ENCODE measurements at regions not wholly inside any gene's neighbourhood (a gene's known extent, or its start where the extent isn't known, plus 50 kb on each side); places are given as distances from the start of the nearest gene placed in this dataset.
"Not testable (repeated sequence)": the region's sequence is repeated elsewhere in the genome, so short reads cannot be mapped to it uniquely, and the experiment has no call there.

DNA sequence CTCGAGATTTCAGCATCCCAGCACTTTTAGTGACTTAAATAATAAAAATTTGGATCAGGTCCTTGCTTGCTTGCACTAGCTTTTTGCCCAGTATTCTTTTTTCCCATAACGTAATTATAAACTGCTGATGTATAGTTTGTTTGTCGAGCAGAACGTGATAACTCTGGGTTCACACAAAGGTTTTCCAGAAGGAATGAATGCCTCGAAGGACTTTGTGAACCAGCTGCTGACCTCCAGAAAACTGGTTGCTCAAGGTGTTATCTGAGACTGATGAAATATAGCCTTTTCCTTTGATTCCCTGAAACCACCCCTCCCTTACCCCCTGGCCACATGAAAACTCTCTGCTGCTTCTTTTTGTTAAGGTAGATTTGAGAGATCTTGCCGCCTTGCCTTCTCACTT, 229.1 kb upstream of the CARD18 start:
- H3K4me3 ChIP-seq, result no peak overlapping the region
- DNase-seq (ENCODE audit: low spot score in 2 of 2), result no peak
- WGBS, result 27% methylated on average over 6 of the region's 6 CpGs
- no peaks in the 10 kb centered on the region for H3K36me3 ChIP-seq
- no peak overlapping the region for H3K27ac ChIP-seq
- H3K4me1 ChIP-seq, result no peaks in the 10 kb centered on the region
- TF ChIP-seq POLR2AphosphoS5 (IDR thresholded peaks at IDR 0.05), result no peak
- TF ChIP-seq POLR2A (IDR thresholded peaks at IDR 0.05), result no peak
- TF ChIP-seq EP300 (IDR thresholded peaks at IDR 0.05), result no peak
- TF ChIP-seq CTCF (IDR thresholded peaks at IDR 0.05), result no peak
- H3K9me3 ChIP-seq, result no peaks in the 10 kb centered on the region
- no peaks in the 10 kb centered on the region for H3K27me3 ChIP-seq

- Histone ChIP-seq H3K27ac (no peak overlapping the region), H3K36me3 (no peaks in the 10 kb centered on the region), H3K27me3 (no peaks in the 10 kb centered on the region), H3K4me1 (no peaks in the 10 kb centered on the region), H3K4me3 (no peak overlapping the region), H3K9me3 (no peaks in the 10 kb centered on the region)
- TF ChIP-seq EP300 (IDR thresholded peaks at IDR 0.05) (no peak), POLR2AphosphoS5 (IDR thresholded peaks at IDR 0.05) (no peak), POLR2A (IDR thresholded peaks at IDR 0.05) (no peak), CTCF (IDR thresholded peaks at IDR 0.05) (no peak)
- no peak for DNase-seq (ENCODE audit: low spot score in 2 of 2)
These were observed 227.6 kb upstream of the CARD18 start for GRCh38 chr11:105367129-105367528.

DNA sequence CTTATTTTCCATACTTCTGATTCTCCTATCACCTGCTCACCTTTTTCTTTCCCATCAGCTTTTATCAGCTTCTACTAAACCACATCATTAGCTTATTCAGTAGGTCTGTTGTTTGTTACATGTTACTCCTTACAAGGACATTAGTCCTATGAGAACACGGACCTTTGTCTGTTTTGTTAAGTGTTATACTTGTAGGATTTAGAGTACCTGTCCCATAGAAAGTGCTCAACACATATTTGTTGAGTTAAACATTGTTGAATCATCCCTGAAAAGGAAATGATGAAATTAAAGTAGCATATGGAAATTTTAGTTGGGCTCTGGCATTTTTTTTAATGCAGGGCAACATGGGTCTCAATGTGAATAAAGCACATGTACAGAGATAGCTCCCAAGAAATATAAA, 222.1 kb upstream of the CARD18 start:
- Histone ChIP-seq H3K27ac (no peak overlapping the region), H3K36me3 (no peaks in the 10 kb centered on the region), H3K27me3 (no peaks in the 10 kb centered on the region), H3K4me3 (no peak overlapping the region), H3K9me3 (no peaks in the 10 kb centered on the region), H3K4me1 (no peaks in the 10 kb centered on the region)
- TF ChIP-seq POLR2AphosphoS5 (IDR thresholded peaks at IDR 0.05) (no peak), CTCF (IDR thresholded peaks at IDR 0.05) (no peak), EP300 (IDR thresholded peaks at IDR 0.05) (no peak), POLR2A (IDR thresholded peaks at IDR 0.05) (no peak)
- WGBS, result 77% methylated on average over 1 of the region's 1 CpG
- no peak for DNase-seq (ENCODE audit: low spot score in 2 of 2)

- WGBS, result 63% methylated on average over 1 of the region's 1 CpG
- H3K36me3 ChIP-seq, result no peaks in the 10 kb centered on the region
- no peaks in the 10 kb centered on the region for H3K27me3 ChIP-seq
- no peaks in the 10 kb centered on the region for H3K9me3 ChIP-seq
- TF ChIP-seq CTCF (IDR thresholded peaks at IDR 0.05), result no peak
- TF ChIP-seq POLR2A (IDR thresholded peaks at IDR 0.05), result no peak
- TF ChIP-seq EP300 (IDR thresholded peaks at IDR 0.05), result no peak
- H3K4me3 ChIP-seq, result no peak overlapping the region
- DNase-seq (ENCODE audit: low spot score in 2 of 2), result no peak
- no peak overlapping the region for H3K27ac ChIP-seq
- no peaks in the 10 kb centered on the region for H3K4me1 ChIP-seq
These were observed 218.2 kb upstream of the CARD18 start for GRCh38 chr11:105357764-105358163.

GRCh38 chr11:105357146-105357545, 217.6 kb upstream of the CARD18 start:
- no peaks in the 10 kb centered on the region for H3K4me1 ChIP-seq
- H3K9me3 ChIP-seq, result no peaks in the 10 kb centered on the region
- WGBS, result 91% methylated on average over 1 of the region's 1 CpG
- no peak overlapping the region for H3K27ac ChIP-seq
- TF ChIP-seq POLR2AphosphoS5 (IDR thresholded peaks at IDR 0.05), result no peak
- TF ChIP-seq POLR2A (IDR thresholded peaks at IDR 0.05), result no peak
- TF ChIP-seq EP300 (IDR thresholded peaks at IDR 0.05), result no peak
- no peak overlapping the region for H3K4me3 ChIP-seq
- no peaks in the 10 kb centered on the region for H3K36me3 ChIP-seq
- DNase-seq (ENCODE audit: low spot score in 2 of 2), result no peak
- H3K27me3 ChIP-seq, result no peaks in the 10 kb centered on the region

DNA sequence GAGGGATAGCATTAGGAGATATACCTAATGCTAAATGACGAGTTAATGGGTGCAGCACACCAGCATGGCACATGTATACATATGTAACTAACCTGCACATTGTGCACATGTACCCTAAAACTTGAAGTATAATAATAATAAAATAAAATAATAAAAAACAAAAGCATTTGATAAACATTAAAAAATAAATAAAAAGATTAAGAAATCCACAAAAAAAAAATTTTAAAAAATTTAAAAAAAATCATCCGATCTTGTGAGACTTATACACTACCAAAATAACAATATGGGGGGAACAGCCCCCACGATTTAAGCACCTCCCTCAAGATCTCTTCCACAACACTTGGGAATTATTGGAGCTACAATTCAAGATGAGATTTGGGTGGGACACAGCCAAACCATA, 210.3 kb upstream of the CARD18 start:
- not testable (repeated sequence) for H3K9me3 ChIP-seq; H3K4me3 ChIP-seq; H3K4me1 ChIP-seq; H3K27ac ChIP-seq; DNase-seq (ENCODE audit: low spot score in 2 of 2); H3K36me3 ChIP-seq; H3K27me3 ChIP-seq
- 93% methylated on average over 3 of the region's 3 CpGs for WGBS
